Activated naive CD8-positive, alpha-beta T cell treated with anti-CD3 and anti-CD28 coated beads, Interleukin-2, amount 10 ng/mL, durations not matched to agents 7 days and 5 days (primary cell): ENCODE measurements at regions not wholly inside any gene's neighbourhood (a gene's known extent, or its start where the extent isn't known, plus 50 kb on each side); places are given as distances from the start of the nearest gene placed in this dataset.
"Not testable (repeated sequence)": the region's sequence is repeated elsewhere in the genome, so short reads cannot be mapped to it uniquely, and the experiment has no call there.

Experiments
- ATAC-seq: fragments of 150-1000 bp; cut with Tn5 transposase; one replicate; pipeline ENCODE4 v1.10.0; 2021; ENCODE audit warnings: low read depth, moderate library complexity
- POLR2A ChIA-PET: fragments of 350-600 bp; sonication (Branson Sonifier 250); formaldehyde crosslinking; loops from one replicate; lab custom pipeline; 2021; ENCODE audit warnings: antibody characterized with exemption; lab: Charles Lee
- DNase-seq: peaks from one replicate; pipeline ENCODE4 v3.0.0; 2021
- H3K27ac Mint-ChIP-seq: one replicate; pipeline ENCODE4 v1.8.0; 2022; ENCODE audit warnings: mild to moderate bottlenecking, mixed read lengths
- H3K27me3 Mint-ChIP-seq: one replicate; pipeline ENCODE4 v1.8.0; 2022; ENCODE audit warnings: mild to moderate bottlenecking, moderate library complexity, mixed read lengths
- H3K36me3 Mint-ChIP-seq: one replicate; pipeline ENCODE4 v1.8.0; 2021; ENCODE audit warnings: mild to moderate bottlenecking, mixed read lengths
- H3K4me1 Mint-ChIP-seq: one replicate; pipeline ENCODE4 v1.8.0; 2021; ENCODE audit warnings: mixed read lengths
- H3K4me3 Mint-ChIP-seq: one replicate; pipeline ENCODE4 v1.8.0; 2022; ENCODE audit warnings: mild to moderate bottlenecking, moderate library complexity, mixed read lengths
- H3K9me3 Mint-ChIP-seq: one replicate; pipeline ENCODE4 v1.8.0; 2021; ENCODE audit warnings: mixed read lengths

GRCh38 chrX:122078079-122078478 is 1030.7 kb downstream of the GLUD2 start:
- H3K4me1 Mint-ChIP-seq, result no peaks in the 10 kb centered on the region
- POLR2A ChIA-PET, result no interaction called here
- H3K4me3 Mint-ChIP-seq, result no peak overlapping the region
- H3K36me3 Mint-ChIP-seq, result no peaks in the 10 kb centered on the region
- ATAC-seq (no peak), DNase-seq (no peak)
- H3K27me3 Mint-ChIP-seq, result no peaks in the 10 kb centered on the region
- H3K27ac Mint-ChIP-seq, result no peak overlapping the region
- H3K9me3 Mint-ChIP-seq, result no peaks in the 10 kb centered on the region

DNA sequence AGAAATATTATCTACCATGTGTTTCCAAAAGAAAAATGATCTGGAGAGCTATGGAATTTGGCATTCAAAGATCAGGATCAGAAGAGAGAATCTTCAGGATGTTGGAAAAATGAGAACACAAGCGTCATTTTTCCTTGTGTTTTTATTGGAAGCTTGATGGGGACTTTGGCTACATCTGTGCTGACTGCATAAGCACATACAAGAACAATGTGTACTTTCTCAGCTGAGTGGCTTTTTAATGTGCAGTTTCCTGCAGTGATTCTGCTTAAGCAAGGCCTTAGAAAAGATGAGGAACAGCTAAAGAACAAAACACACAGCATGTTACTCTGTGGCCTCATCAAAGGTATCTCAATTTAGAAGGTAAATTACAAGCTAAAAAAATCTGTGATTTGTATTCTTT is 1039.9 kb downstream of the GLUD2 start:
- POLR2A ChIA-PET, result no interaction called here

DNA sequence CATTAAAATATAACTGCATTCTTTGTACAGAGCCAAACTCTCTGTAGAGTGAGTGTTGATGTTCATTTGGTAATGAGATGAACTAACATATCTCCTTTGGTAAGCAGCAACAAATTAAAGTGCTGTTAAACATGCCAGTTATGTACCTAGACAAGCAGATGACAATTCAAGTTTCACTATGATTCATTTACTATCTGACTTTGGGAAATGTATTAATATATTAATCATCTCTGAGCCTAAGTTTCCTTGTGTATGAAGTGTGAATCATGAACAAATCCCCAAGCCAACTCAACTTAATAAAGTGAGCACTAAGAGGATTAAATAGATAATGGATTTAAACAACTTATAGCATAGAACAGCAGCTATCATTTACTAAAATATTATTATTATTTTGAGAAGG is 1044.2 kb downstream of the GLUD2 start:
- Mint-ChIP-seq H3K4me1 (no peaks in the 10 kb centered on the region), H3K36me3 (no peaks in the 10 kb centered on the region), H3K27me3 (no peaks in the 10 kb centered on the region), H3K4me3 (no peak overlapping the region), H3K27ac (no peak overlapping the region), H3K9me3 (no peaks in the 10 kb centered on the region)
- DNase-seq, result no peak
- POLR2A ChIA-PET, result no interaction called here
- ATAC-seq, result no peak

More for the DNA sequence above, 1039.9 kb downstream of the GLUD2 start:
- Mint-ChIP-seq H3K27me3 (no peaks in the 10 kb centered on the region), H3K27ac (no peak overlapping the region), H3K4me3 (no peak overlapping the region), H3K36me3 (no peaks in the 10 kb centered on the region), H3K9me3 (no peaks in the 10 kb centered on the region), H3K4me1 (no peaks in the 10 kb centered on the region)
- no peak for DNase-seq
- ATAC-seq, result no peak

- H3K4me3 Mint-ChIP-seq, result no peak overlapping the region
- ATAC-seq (no peak), DNase-seq (no peak)
- POLR2A ChIA-PET, result no interaction called here
- no peak overlapping the region for H3K27ac Mint-ChIP-seq
- H3K9me3 Mint-ChIP-seq, result no peaks in the 10 kb centered on the region
- no peaks in the 10 kb centered on the region for H3K36me3 Mint-ChIP-seq
- H3K4me1 Mint-ChIP-seq, result no peaks in the 10 kb centered on the region
- no peaks in the 10 kb centered on the region for H3K27me3 Mint-ChIP-seq
Observed at GRCh38 chrX:122092360-122092759, 1045.0 kb downstream of the GLUD2 start.

DNA sequence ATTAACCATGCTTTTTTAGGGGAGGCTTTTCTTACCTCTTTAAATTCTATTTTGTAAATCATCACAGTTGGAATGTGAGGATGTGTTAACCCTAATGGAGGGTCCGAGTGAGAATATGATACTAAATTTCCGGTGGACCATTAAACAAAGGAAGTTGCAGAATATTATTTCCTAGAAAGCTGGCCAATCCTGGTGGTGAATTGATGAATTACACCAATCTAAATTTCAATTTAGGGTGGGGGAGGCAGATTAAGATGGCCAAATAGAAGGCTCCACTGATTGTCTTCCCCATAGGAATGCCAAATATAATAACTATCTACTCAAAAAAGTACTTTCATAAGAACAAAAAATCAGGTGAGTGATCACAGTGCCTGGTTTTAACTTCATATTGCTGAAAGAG is 1045.6 kb downstream of the GLUD2 start:
- no peak overlapping the region for H3K4me3 Mint-ChIP-seq
- DNase-seq, result no peak

DNA sequence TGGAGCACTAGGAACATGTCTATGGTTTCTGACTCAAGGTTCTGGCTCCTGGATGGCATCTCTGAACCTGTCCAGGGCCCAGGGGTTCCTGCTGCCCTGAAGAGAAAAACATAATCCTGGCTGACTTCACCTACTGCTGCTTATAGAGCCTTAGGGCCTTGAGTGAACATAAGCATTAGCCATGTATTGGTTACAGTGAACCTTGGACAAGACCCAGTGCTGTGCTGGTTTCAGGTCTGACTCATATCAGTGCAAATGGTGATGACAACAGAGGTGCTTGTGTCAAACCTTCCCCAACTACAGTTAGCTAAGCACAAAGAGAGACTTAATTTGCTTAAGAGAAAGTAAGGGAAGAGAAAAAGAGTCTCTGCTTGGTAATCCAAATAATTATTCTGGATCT is 1047.2 kb downstream of the GLUD2 start:
- ATAC-seq, result no peak
- H3K4me1 Mint-ChIP-seq, result no peaks in the 10 kb centered on the region
- no peaks in the 10 kb centered on the region for H3K36me3 Mint-ChIP-seq
- no peaks in the 10 kb centered on the region for H3K9me3 Mint-ChIP-seq
- no peak overlapping the region for H3K4me3 Mint-ChIP-seq
- H3K27me3 Mint-ChIP-seq, result no peaks in the 10 kb centered on the region
- no peak overlapping the region for H3K27ac Mint-ChIP-seq
- POLR2A ChIA-PET, result no interaction called here
- no peak for DNase-seq

More for the DNA sequence above, 1045.6 kb downstream of the GLUD2 start:
- Mint-ChIP-seq H3K36me3 (no peaks in the 10 kb centered on the region), H3K27ac (no peak overlapping the region), H3K4me1 (no peaks in the 10 kb centered on the region), H3K9me3 (no peaks in the 10 kb centered on the region), H3K27me3 (no peaks in the 10 kb centered on the region)
- no peak for ATAC-seq
- POLR2A ChIA-PET, result no interaction called here

DNA sequence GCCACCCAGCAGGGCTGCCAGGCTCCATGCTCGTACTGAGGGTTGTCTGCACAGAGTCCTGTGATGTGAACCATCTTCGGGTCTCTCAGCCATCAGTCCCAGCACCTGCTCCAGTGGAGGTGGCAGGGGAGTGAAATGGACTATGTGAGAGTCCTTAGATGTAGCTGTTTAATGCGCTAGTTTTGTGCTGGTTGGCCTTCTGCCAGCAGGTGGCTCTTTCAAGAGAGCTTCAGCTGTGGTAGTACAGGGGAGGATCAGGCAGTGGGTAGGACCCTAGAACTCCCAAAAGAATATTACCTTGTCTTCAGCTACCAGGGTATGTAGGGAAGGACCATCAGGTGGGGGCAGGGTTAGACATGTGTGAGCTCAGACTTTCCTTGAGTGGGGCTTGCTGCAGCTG is 1066.0 kb downstream of the GLUD2 start:
- Mint-ChIP-seq H3K36me3 (no peaks in the 10 kb centered on the region), H3K9me3 (peaks cover 1% of the 10 kb centered on the region), H3K4me1 (no peaks in the 10 kb centered on the region), H3K27ac (no peak overlapping the region), H3K4me3 (no peak overlapping the region), H3K27me3 (no peaks in the 10 kb centered on the region)
- POLR2A ChIA-PET, result no interaction called here
- ATAC-seq, result no peak
- DNase-seq, result no peak

- H3K27me3 Mint-ChIP-seq, result no peaks in the 10 kb centered on the region
- no peak overlapping the region for H3K4me3 Mint-ChIP-seq
- H3K9me3 Mint-ChIP-seq, result peaks cover 1% of the 10 kb centered on the region
Observed at GRCh38 chrX:122113896-122114295, 1066.5 kb downstream of the GLUD2 start.

DNA sequence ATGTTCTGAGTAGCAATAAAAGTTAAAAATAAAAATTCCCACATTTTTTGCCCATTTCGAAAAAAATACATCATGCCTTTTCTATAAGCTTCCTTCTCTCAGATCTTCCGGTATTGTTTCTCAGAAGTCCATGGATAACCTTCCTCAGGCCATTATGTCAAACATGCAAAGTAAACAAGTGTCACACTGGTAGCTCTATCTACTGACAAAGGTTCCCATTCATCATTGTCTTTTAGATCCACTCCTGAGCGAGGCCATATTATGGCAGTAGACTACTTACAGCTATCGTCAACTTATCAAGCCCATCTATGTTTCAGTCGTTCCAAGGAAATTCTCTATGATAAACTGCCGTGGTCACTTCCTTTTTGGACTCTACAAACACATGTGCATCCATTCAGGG is 1068.2 kb downstream of the GLUD2 start:
- H3K4me1 Mint-ChIP-seq, result no peaks in the 10 kb centered on the region
- POLR2A ChIA-PET, result no interaction called here

More at GRCh38 chrX:122113896-122114295, 1066.5 kb downstream of the GLUD2 start:
- no peaks in the 10 kb centered on the region for H3K4me1 Mint-ChIP-seq
- H3K27ac Mint-ChIP-seq, result no peak overlapping the region
- no peaks in the 10 kb centered on the region for H3K36me3 Mint-ChIP-seq
- no peak for DNase-seq
- POLR2A ChIA-PET, result no interaction called here
- ATAC-seq, result no peak

DNA sequence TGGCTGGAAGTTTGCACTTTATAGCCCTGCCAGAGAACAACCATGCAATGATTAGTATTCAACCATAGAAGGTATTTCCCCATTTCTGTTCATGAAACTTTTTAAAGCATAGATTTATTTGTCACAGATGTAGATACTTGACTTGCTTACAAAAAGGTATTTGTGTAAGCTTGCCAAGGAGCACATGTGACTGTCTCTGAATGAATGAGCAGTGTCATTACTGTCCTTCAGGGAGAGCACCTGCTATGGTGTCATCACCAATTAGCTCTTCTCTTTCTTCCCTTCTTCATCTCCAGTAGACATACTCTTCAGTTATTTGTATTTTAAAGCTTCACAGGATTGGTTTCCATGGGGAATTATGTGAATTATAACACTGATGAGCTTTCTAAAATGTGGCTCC is 1064.7 kb upstream of the GRIA3 start:
- Mint-ChIP-seq H3K4me1 (no peaks in the 10 kb centered on the region), H3K9me3 (no peaks in the 10 kb centered on the region)

More for the DNA sequence above, 1068.2 kb downstream of the GLUD2 start:
- H3K9me3 Mint-ChIP-seq, result no peaks in the 10 kb centered on the region
- no peak overlapping the region for H3K27ac Mint-ChIP-seq
- no peak for ATAC-seq
- H3K4me3 Mint-ChIP-seq, result no peak overlapping the region
- H3K36me3 Mint-ChIP-seq, result no peaks in the 10 kb centered on the region
- no peaks in the 10 kb centered on the region for H3K27me3 Mint-ChIP-seq
- DNase-seq, result no peak

DNA sequence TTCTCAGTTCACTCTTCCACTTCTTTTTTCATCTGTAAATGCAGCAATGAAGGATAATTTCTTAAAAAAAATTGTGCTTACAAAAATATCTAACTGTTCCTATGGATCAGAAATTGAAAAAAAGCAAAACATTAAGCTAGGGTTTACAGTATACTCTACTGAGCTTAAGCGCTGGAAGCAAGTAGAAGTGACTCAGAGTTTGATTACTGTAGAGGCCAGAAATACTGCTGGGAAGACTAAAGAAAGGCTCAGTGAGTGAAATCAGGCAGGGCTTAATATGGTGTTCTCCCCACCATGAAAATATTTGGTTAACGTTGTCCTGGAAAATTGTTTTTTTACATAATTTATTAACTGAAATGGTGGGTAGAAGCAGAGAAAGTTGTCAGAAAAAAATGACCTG is 1061.8 kb upstream of the GRIA3 start:
- H3K36me3 Mint-ChIP-seq, result no peaks in the 10 kb centered on the region
- peaks cover 2% of the 10 kb centered on the region for H3K9me3 Mint-ChIP-seq
- no peak for ATAC-seq
- DNase-seq, result no peak
- H3K27me3 Mint-ChIP-seq, result no peaks in the 10 kb centered on the region
- no peak overlapping the region for H3K4me3 Mint-ChIP-seq
- H3K4me1 Mint-ChIP-seq, result no peaks in the 10 kb centered on the region
- POLR2A ChIA-PET, result no interaction called here
- H3K27ac Mint-ChIP-seq, result no peak overlapping the region

More for the DNA sequence above, 1064.7 kb upstream of the GRIA3 start:
- Mint-ChIP-seq H3K36me3 (no peaks in the 10 kb centered on the region), H3K4me3 (no peak overlapping the region), H3K27ac (no peak overlapping the region), H3K27me3 (no peaks in the 10 kb centered on the region)
- ATAC-seq (no peak), DNase-seq (no peak)
- POLR2A ChIA-PET, result no interaction called here

DNA sequence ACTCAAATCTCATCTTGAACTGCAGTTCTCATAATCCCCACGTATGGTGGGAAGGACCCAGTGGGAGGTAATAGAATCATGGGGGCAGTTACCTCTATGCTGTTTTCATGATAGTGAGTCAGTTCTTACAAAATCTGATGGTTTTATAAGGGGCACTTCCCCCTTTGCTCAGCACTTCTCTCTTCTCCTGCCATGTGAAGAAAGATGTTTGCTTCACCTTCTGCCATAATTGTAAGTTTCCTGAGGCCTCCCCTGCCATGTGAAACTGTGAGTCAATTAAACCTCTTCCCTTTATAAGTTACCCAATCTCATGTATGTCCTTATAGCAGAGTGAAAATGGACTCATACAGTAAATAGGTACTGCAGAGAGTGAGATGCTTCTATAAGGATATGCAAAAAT is 1050.6 kb upstream of the GRIA3 start:
- H3K27ac Mint-ChIP-seq, result no peak overlapping the region
- POLR2A ChIA-PET, result no interaction called here
- no peaks in the 10 kb centered on the region for H3K27me3 Mint-ChIP-seq
- DNase-seq (no peak), ATAC-seq (no peak)
- no peaks in the 10 kb centered on the region for H3K4me1 Mint-ChIP-seq
- H3K9me3 Mint-ChIP-seq, result peaks cover 2% of the 10 kb centered on the region
- H3K36me3 Mint-ChIP-seq, result no peaks in the 10 kb centered on the region
- H3K4me3 Mint-ChIP-seq, result no peak overlapping the region

- DNase-seq, result no peak
- H3K9me3 Mint-ChIP-seq, result peaks cover 2% of the 10 kb centered on the region
- no peak overlapping the region for H3K4me3 Mint-ChIP-seq
- H3K4me1 Mint-ChIP-seq, result no peaks in the 10 kb centered on the region
- no peaks in the 10 kb centered on the region for H3K36me3 Mint-ChIP-seq
- H3K27me3 Mint-ChIP-seq, result no peaks in the 10 kb centered on the region
- H3K27ac Mint-ChIP-seq, result no peak overlapping the region
- POLR2A ChIA-PET, result no interaction called here
- ATAC-seq, result no peak
Observed at GRCh38 chrX:122134291-122134690, 1049.8 kb upstream of the GRIA3 start.

GRCh38 chrX:122135070-122135469 is 1049.0 kb upstream of the GRIA3 start:
- DNase-seq (no peak), ATAC-seq (no peak)
- Mint-ChIP-seq H3K4me3 (no peak overlapping the region), H3K27ac (no peak overlapping the region), H3K27me3 (no peaks in the 10 kb centered on the region), H3K36me3 (no peaks in the 10 kb centered on the region), H3K4me1 (no peaks in the 10 kb centered on the region), H3K9me3 (peaks cover 2% of the 10 kb centered on the region)
- POLR2A ChIA-PET, result no interaction called here

DNA sequence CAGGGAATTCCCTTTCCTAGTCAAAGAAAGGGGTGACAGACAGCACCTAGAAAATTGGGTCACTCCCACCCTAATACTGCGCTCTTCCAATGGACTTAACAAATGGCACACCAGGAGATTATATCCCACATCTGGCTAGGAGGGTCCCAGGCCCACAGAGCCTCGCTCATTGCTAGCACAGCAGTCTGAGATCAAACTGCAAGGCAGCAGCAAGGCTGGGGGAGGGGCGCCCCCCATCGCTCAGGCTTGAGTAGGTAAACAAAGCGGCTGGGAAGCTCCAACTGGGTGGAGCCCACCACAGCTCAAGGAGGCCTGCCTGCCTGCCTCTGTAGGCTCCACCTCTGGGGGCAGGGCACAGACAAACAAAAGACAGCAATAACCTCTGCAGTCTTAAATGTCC is 1043.9 kb upstream of the GRIA3 start:
- H3K27ac Mint-ChIP-seq, H3K4me1 Mint-ChIP-seq, H3K27me3 Mint-ChIP-seq, DNase-seq, ATAC-seq, H3K4me3 Mint-ChIP-seq, H3K9me3 Mint-ChIP-seq, POLR2A ChIA-PET, H3K36me3 Mint-ChIP-seq: not testable (repeated sequence)
